Breast epithelium (tissue), 4 donors: ENCODE measurements at regions not wholly inside any gene's neighbourhood (a gene's known extent, or its start where the extent isn't known, plus 50 kb on each side); places are given as distances from the start of the nearest gene placed in this dataset.
A peak's percentile ranks its signal among the peaks of the same experiment; 100 is the strongest.

ENCODE experiments used
- DNase-seq, 2 donors: peaks; one replicate each; pipeline ENCODE4 v3.0.0-alpha.2; 2019; ENCODE audit warnings: low spot score in 2 of 2
- H3K27ac ChIP-seq, 2 donors: fragments of 200-600 bp; sonication (generic) in 1 of 2; one replicate each; pipeline ENCODE4 v1.5.1; 2016 to 2019; ENCODE audit warnings: mild to moderate bottlenecking in 1 of 2
- H3K27me3 ChIP-seq, 2 donors: fragments of 200-600 bp; sonication (generic) in 1 of 2; one replicate each; pipeline versions ENCODE4 v1.5.1 to v1.6.0; 2017 to 2019; ENCODE audit warnings: control low read depth in 1 of 2, mild to moderate bottlenecking in 1 of 2
- H3K36me3 ChIP-seq: fragments of 200-600 bp; one replicate; pipeline ENCODE4 v1.5.1; 2019
- H3K4me1 ChIP-seq, 2 donors: fragments of 200-600 bp; sonication (generic); one replicate each; pipeline ENCODE4 v1.5.1; 2016 to 2019; ENCODE audit warnings: control low read depth in 1 of 2
- H3K4me3 ChIP-seq, 3 donors: fragments of 200-600 bp; sonication (generic); 1 replicate in 2 of 3; 2 replicates in 1 of 3; pipeline ENCODE4 v1.5.1; 2016 to 2019; ENCODE audit warnings: mild to moderate bottlenecking in 3 of 3, moderate library complexity in 2 of 3
- H3K9me3 ChIP-seq, 2 donors: fragments of 200-600 bp; sonication (generic) in 1 of 2; one replicate each; pipeline ENCODE4 v1.5.1; 2016 to 2019; ENCODE audit warnings: control low read depth in 1 of 2
- POLR2A ChIP-seq: fragments of 450-650 bp; IDR thresholded peaks from one replicate; pipeline ENCODE4 v1.6.1; 2016; ENCODE audit warnings: antibody characterized with exemption, mild to moderate bottlenecking, moderate library complexity
- POLR2AphosphoS5 ChIP-seq, 3 donors: sonication (generic); formaldehyde crosslinking; IDR thresholded peaks; one replicate each; pipeline ENCODE4 v1.6.1; 2017; ENCODE audit warnings: antibody characterized with exemption in 3 of 3
- intact Hi-C: fragments of 100-400 bp; cut with DNase I; formaldehyde crosslinking; loops from one replicate; pipeline ENCODE4 v1.15.1; 2023; ENCODE audit warnings: low total_unique reads
- TF ChIP-seq, protein P1 (sequence below), 3 donors: fragments of 450-650 bp; IDR thresholded peaks; one replicate each; pipeline ENCODE4 v1.5.1; 2016 to 2017; ENCODE audit warnings: antibody characterized with exemption in 3 of 3, mild to moderate bottlenecking in 3 of 3, moderate library complexity in 3 of 3

DNA sequence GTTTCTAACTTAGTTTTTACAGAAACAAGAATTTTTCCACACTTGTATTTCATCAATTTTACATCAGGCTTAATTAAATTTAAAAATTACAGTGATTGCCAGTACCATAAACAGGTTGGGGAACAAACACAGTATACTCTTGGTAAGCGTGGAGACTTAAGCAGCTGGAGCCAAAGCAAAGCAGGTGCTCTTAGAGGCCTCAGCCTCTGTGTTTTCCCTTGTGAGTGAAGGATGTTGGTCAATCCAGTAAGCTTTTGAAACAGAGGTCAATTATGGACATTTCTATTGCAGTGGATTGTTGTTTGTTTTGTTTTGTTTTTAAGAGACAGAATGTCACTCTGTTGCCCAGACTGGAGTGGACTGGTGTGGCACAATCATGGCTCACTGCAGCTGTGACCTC, 100.6 kb upstream of the CELF2 start:
- no peaks in the 10 kb centered on the region for H3K36me3 ChIP-seq
- no peak overlapping the region for H3K4me3 ChIP-seq
- DNase-seq: no peak
- intact Hi-C loops: no loop called here
- TF ChIP-seq POLR2AphosphoS5 (IDR thresholded peaks at IDR 0.05) (no peak), POLR2A (no peak)
- TF ChIP-seq, protein P1, sequence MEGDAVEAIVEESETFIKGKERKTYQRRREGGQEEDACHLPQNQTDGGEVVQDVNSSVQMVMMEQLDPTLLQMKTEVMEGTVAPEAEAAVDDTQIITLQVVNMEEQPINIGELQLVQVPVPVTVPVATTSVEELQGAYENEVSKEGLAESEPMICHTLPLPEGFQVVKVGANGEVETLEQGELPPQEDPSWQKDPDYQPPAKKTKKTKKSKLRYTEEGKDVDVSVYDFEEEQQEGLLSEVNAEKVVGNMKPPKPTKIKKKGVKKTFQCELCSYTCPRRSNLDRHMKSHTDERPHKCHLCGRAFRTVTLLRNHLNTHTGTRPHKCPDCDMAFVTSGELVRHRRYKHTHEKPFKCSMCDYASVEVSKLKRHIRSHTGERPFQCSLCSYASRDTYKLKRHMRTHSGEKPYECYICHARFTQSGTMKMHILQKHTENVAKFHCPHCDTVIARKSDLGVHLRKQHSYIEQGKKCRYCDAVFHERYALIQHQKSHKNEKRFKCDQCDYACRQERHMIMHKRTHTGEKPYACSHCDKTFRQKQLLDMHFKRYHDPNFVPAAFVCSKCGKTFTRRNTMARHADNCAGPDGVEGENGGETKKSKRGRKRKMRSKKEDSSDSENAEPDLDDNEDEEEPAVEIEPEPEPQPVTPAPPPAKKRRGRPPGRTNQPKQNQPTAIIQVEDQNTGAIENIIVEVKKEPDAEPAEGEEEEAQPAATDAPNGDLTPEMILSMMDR (IDR thresholded peaks at IDR 0.05): no peak
- no peaks in the 10 kb centered on the region for H3K27me3 ChIP-seq
- H3K4me1 ChIP-seq: no peaks in the 10 kb centered on the region
- H3K9me3 ChIP-seq: no peaks in the 10 kb centered on the region
- no peak overlapping the region for H3K27ac ChIP-seq

DNA sequence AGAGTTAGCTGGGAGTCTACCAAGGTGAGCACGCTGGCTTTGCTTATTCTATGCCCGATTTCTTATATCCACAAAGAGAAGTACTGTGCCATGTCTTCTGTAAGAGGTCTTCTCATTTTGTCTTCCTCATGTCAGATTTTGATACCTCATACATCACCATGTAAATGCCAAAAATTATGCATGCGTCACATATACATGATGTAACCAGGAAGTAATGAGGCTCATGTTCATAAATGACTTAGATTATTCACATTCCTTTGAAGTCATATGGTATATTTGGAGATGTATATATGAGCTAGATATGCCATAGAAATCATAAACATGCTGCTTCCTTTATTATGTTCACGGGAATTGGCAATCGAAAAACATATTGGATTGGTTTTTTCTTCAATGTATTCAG, 97.7 kb upstream of the CELF2 start:
- intact Hi-C loops: no loop called here
- H3K4me1 ChIP-seq: no peaks in the 10 kb centered on the region
- H3K4me3 ChIP-seq: no peak overlapping the region
- no peak overlapping the region for H3K27ac ChIP-seq
- TF ChIP-seq POLR2A (no peak), POLR2AphosphoS5 (IDR thresholded peaks at IDR 0.05) (no peak)
- TF ChIP-seq, protein P1 (IDR thresholded peaks at IDR 0.05): no peak
- no peaks in the 10 kb centered on the region for H3K27me3 ChIP-seq
- no peaks in the 10 kb centered on the region for H3K36me3 ChIP-seq
- DNase-seq: no peak
- H3K9me3 ChIP-seq: no peaks in the 10 kb centered on the region

DNA sequence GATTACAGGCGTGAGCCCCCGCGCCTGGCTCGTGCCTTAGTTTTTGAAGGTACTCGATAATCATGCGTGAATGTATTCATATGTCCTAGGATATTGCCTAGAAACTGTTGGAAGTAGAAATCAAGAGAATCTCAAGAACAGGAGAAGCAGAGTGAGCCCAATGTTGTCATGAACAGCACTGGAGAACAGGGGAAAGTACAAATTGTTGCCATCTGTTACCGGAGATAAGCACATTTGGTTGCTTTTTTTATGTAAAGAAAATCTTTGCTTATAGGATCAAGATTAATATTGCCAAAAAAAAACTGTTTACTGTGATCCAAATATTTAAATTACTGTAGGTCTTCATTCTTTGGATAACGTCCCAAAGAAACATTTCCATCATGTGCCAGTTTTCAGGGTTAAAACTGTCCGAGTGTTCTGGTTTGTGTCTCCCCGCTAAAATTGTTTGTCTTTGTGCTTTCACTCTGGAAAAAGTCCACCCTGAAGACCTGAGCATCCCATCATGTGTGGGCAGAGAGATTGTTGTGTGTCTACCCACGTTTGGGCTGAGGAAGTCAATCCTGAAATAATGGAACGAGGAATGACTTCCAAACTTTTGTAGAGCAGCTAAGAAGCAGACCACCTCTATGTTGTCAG, 95.7 kb upstream of the CELF2 start:
- Histone ChIP-seq H3K36me3 (no peaks in the 10 kb centered on the region), H3K27ac (peak overlapping the region in 1 of 2 donors; percentile 20), H3K27me3 (no peaks in the 10 kb centered on the region), H3K4me1 (no peaks in the 10 kb centered on the region), H3K4me3 (peak overlapping the region in 1 of 3 donors; percentile 42), H3K9me3 (no peaks in the 10 kb centered on the region)
- no peak for TF ChIP-seq POLR2A
- TF ChIP-seq POLR2AphosphoS5 (IDR thresholded peaks at IDR 0.05): no peak
- TF ChIP-seq, protein P1 (IDR thresholded peaks at IDR 0.05): no peak
- intact Hi-C loops: no loop called here
- DNase-seq: no peak

DNA sequence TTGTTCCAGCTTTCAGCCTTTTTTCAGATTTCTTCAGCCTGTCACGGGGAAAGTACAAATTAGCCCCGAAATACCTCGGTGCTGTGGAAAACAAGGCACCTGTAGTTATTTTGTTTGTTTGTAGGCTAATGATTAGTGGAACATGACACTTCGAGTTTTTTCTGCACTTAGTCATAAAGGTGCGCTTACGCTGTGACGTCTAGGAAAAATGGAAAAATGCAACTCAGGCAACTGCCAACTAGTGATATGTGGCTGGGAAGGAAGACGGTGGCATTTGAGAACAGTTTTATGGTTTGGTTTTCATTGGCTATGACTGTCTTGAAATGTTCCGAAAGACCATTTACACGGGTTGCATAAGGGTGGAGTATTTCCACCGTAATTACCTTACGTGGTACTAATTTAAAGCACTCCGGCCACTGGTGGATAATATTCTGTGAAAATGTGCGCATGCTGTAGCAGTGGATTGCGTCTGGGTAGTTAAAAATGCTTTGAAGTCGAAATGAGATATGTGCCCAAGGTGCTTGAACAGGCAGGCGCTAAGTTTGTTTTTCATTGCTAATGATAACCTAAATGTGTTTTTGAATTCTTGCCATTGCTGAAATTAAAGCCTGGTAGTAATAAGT, 94.5 kb upstream of the CELF2 start:
- Histone ChIP-seq H3K36me3 (no peaks in the 10 kb centered on the region), H3K27me3 (no peaks in the 10 kb centered on the region), H3K4me1 (no peaks in the 10 kb centered on the region), H3K27ac (no peak overlapping the region), H3K4me3 (no peak overlapping the region), H3K9me3 (no peaks in the 10 kb centered on the region)
- no peak for DNase-seq
- TF ChIP-seq, protein P1 (IDR thresholded peaks at IDR 0.05): no peak
- TF ChIP-seq POLR2A: no peak
- TF ChIP-seq POLR2AphosphoS5 (IDR thresholded peaks at IDR 0.05): no peak
- intact Hi-C loops: no loop called here

DNA sequence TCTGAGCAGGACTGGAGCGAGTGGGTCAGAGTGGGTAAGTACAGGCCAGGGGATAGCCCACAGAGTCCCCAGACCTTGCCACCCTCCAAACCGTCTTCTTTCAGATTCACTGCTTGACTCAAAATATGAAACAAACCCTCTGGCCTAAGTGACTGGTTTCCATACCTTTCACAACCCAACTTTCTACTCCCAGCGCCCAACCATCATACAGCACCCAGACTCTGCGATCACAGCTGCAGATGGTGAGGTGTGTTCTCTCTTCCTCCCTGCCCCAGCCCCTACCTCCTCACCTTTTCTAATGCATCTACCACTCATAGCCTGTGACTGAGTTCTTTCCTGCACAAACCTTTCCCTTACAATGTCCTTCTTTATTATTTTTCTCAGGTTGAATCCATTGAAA, 92.0 kb upstream of the CELF2 start:
- no peaks in the 10 kb centered on the region for H3K4me1 ChIP-seq
- no peaks in the 10 kb centered on the region for H3K36me3 ChIP-seq
- intact Hi-C loops: no loop called here
- DNase-seq: no peak
- no peak overlapping the region for H3K4me3 ChIP-seq
- TF ChIP-seq POLR2AphosphoS5 (IDR thresholded peaks at IDR 0.05): no peak
- TF ChIP-seq, protein P1 (IDR thresholded peaks at IDR 0.05): no peak
- TF ChIP-seq POLR2A: no peak
- no peak overlapping the region for H3K27ac ChIP-seq
- no peaks in the 10 kb centered on the region for H3K27me3 ChIP-seq
- H3K9me3 ChIP-seq: no peaks in the 10 kb centered on the region
